ENCODE measurements at regions not wholly inside any gene's neighbourhood (a gene's known extent, or its start where the extent isn't known, plus 50 kb on each side); places are given as distances from the start of the nearest gene placed in this dataset.

DNA sequence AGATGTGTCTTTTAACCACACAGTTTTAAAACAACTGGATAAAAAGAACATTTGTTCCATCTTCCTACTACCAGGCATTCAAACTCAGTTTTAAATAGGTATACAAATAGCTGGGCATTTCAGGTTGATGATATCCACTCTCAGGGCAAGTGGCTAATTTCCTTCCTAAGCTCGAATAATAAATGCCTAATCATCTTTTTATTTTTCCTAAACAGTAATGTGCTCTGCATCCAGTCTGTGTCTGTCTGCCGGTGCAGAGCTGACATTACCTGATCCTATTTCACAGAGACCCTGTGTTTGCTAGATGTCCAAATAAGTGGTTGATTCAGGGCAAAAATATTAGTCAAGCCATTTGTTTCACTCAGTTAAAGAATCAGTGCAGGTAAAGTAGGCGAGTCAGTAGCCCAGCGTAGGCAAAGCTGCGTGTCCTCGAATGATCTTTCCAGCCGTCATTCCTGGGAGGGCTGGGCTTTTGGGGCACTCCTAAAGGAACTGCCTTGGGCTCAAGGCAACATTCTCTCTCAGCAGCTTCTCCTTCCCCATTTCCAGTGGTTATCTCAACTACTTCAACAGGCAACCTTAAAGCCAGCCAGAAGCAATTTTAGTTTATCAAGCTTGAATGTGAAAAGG is 74.2 kb upstream of the BMP2 start:
- H3K9ac ChIP-seq (ENCODE audit: low read depth in 1 of 2, low read length in 2 of 2): no peak overlapping the region
- TF ChIP-seq RXRA (IDR thresholded peaks at IDR 0.05) (no peak), SP1 (IDR thresholded peaks at IDR 0.05) (no peak), FOXA1 (IDR thresholded peaks at IDR 0.05) (no peak), RAD21 (IDR thresholded peaks at IDR 0.05) (no peak), GABPA (IDR thresholded peaks at IDR 0.05 in 1 of 2, conservative IDR thresholded peaks at IDR 0.05 in 1 of 2) (no peak), HNF4G (IDR thresholded peaks at IDR 0.05) (no peak), TAF1 (conservative IDR thresholded peaks at IDR 0.05) (no peak), FOXA2 (IDR thresholded peaks at IDR 0.05) (no peak), YY1 (IDR thresholded peaks at IDR 0.05) (no peak), EGR1 (IDR thresholded peaks at IDR 0.05; ENCODE audit: low read depth in 2 of 2) (no peak)
- TF ChIP-seq, protein P1, sequence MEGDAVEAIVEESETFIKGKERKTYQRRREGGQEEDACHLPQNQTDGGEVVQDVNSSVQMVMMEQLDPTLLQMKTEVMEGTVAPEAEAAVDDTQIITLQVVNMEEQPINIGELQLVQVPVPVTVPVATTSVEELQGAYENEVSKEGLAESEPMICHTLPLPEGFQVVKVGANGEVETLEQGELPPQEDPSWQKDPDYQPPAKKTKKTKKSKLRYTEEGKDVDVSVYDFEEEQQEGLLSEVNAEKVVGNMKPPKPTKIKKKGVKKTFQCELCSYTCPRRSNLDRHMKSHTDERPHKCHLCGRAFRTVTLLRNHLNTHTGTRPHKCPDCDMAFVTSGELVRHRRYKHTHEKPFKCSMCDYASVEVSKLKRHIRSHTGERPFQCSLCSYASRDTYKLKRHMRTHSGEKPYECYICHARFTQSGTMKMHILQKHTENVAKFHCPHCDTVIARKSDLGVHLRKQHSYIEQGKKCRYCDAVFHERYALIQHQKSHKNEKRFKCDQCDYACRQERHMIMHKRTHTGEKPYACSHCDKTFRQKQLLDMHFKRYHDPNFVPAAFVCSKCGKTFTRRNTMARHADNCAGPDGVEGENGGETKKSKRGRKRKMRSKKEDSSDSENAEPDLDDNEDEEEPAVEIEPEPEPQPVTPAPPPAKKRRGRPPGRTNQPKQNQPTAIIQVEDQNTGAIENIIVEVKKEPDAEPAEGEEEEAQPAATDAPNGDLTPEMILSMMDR (IDR thresholded peaks at IDR 0.05; ENCODE audit: low read depth, low read length, missing input control): no peak
- TF ChIP-seq, protein P2, sequence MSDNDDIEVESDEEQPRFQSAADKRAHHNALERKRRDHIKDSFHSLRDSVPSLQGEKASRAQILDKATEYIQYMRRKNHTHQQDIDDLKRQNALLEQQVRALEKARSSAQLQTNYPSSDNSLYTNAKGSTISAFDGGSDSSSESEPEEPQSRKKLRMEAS (IDR thresholded peaks at IDR 0.05): no peak
- TF ChIP-seq, protein P3, sequence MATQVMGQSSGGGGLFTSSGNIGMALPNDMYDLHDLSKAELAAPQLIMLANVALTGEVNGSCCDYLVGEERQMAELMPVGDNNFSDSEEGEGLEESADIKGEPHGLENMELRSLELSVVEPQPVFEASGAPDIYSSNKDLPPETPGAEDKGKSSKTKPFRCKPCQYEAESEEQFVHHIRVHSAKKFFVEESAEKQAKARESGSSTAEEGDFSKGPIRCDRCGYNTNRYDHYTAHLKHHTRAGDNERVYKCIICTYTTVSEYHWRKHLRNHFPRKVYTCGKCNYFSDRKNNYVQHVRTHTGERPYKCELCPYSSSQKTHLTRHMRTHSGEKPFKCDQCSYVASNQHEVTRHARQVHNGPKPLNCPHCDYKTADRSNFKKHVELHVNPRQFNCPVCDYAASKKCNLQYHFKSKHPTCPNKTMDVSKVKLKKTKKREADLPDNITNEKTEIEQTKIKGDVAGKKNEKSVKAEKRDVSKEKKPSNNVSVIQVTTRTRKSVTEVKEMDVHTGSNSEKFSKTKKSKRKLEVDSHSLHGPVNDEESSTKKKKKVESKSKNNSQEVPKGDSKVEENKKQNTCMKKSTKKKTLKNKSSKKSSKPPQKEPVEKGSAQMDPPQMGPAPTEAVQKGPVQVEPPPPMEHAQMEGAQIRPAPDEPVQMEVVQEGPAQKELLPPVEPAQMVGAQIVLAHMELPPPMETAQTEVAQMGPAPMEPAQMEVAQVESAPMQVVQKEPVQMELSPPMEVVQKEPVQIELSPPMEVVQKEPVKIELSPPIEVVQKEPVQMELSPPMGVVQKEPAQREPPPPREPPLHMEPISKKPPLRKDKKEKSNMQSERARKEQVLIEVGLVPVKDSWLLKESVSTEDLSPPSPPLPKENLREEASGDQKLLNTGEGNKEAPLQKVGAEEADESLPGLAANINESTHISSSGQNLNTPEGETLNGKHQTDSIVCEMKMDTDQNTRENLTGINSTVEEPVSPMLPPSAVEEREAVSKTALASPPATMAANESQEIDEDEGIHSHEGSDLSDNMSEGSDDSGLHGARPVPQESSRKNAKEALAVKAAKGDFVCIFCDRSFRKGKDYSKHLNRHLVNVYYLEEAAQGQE (IDR thresholded peaks at IDR 0.05): no peak
- TF ChIP-seq, protein P4, sequence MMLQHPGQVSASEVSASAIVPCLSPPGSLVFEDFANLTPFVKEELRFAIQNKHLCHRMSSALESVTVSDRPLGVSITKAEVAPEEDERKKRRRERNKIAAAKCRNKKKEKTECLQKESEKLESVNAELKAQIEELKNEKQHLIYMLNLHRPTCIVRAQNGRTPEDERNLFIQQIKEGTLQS (IDR thresholded peaks at IDR 0.05): no peak
- no peaks in the 10 kb centered on the region for H3K9me3 ChIP-seq (ENCODE audit: control insufficient read depth in 4 of 4, low read length in 3 of 4)
- no peak overlapping the region for H3K27ac ChIP-seq (ENCODE audit: low read depth in 1 of 2, low read length in 2 of 2)
- no peaks in the 10 kb centered on the region for H3K27me3 ChIP-seq (ENCODE audit: control insufficient read depth in 4 of 4, insufficient read depth in 4 of 4, low read length in 3 of 4)
- H3K4me1 ChIP-seq (ENCODE audit: control insufficient read depth in 4 of 4, insufficient read depth in 4 of 4, low read length in 3 of 4): peaks cover 0 to 4% (median 0%) of the 10 kb centered on the region in 4 donors
- H3K4me3 ChIP-seq (ENCODE audit: low read depth in 1 of 3, low read length in 3 of 3): no peak overlapping the region
- H3K36me3 ChIP-seq (ENCODE audit: control insufficient read depth in 4 of 4, insufficient read depth in 3 of 4, low read depth in 1 of 4, low read length in 3 of 4): no peaks in the 10 kb centered on the region
- no peak for DNase-seq (ENCODE audit: low spot score)
- WGBS: 72% methylated on average over 7 of the region's 7 CpGs

DNA sequence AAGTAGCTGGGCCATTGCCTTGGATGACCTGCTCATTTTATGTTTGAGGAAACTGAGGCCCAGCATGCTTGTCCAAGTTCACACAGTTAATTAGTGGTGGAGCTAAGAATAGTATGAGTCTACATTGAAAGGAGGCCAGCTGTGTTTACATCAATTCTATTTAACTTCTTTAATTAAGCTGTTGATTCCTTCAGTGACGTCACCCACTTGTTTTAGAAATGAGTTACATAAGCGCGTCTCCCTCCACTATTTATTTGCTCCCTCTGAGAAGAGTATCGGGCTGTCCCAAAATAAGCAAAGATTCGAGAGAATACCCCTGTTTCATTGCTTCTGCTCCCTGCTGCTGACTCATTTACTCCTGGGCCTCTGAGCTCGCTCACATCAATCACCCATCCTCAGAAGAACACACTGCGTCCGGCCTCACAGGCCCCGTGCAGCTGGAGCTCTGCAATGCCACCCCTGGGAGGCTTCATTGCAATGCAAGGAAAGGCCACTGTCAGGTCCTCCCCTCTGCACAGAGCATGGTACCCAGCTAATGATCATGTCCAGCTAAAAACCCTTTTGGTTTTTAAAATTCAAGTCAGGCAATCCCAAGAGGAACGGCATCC is 74.8 kb upstream of the BMP2 start:
- no peak overlapping the region for H3K27ac ChIP-seq (ENCODE audit: low read depth in 1 of 2, low read length in 2 of 2)

More for the DNA sequence above, 74.8 kb upstream of the BMP2 start:
- Histone ChIP-seq H3K4me1 (ENCODE audit: control insufficient read depth in 4 of 4, insufficient read depth in 4 of 4, low read length in 3 of 4) (peaks cover 0 to 4% (median 0%) of the 10 kb centered on the region in 4 donors), H3K36me3 (ENCODE audit: control insufficient read depth in 4 of 4, insufficient read depth in 3 of 4, low read depth in 1 of 4, low read length in 3 of 4) (no peaks in the 10 kb centered on the region), H3K9ac (ENCODE audit: low read depth in 1 of 2, low read length in 2 of 2) (no peak overlapping the region), H3K4me3 (ENCODE audit: low read depth in 1 of 3, low read length in 3 of 3) (no peak overlapping the region), H3K27me3 (ENCODE audit: control insufficient read depth in 4 of 4, insufficient read depth in 4 of 4, low read length in 3 of 4) (no peaks in the 10 kb centered on the region), H3K9me3 (ENCODE audit: control insufficient read depth in 4 of 4, low read length in 3 of 4) (no peaks in the 10 kb centered on the region)
- 82% methylated on average over 10 of the region's 10 CpGs for WGBS
- DNase-seq (ENCODE audit: low spot score): no peak
- TF ChIP-seq, protein P4 (IDR thresholded peaks at IDR 0.05): no peak
- no peak for TF ChIP-seq FOXA2 (IDR thresholded peaks at IDR 0.05)
- no peak for TF ChIP-seq RXRA (IDR thresholded peaks at IDR 0.05)
- TF ChIP-seq FOXA1 (IDR thresholded peaks at IDR 0.05): no peak
